Glutamatergic neuron (in vitro differentiated cells): ENCODE measurements at regions not wholly inside any gene's neighbourhood (a gene's known extent, or its start where the extent isn't known, plus 50 kb on each side); places are given as distances from the start of the nearest gene placed in this dataset.
"Not testable (repeated sequence)": the region's sequence is repeated elsewhere in the genome, so short reads cannot be mapped to it uniquely, and the experiment has no call there.

Experiments
- DNase-seq: peaks from one replicate; pipeline ENCODE4 v3.0.0; 2022
- H3K27ac Mint-ChIP-seq: one replicate; pipeline ENCODE4 v1.8.0; 2020; ENCODE audit warnings: mild to moderate bottlenecking, mixed read lengths, inconsistent platforms; ENCODE audit not compliant: unreplicated experiment
- H3K27me3 Mint-ChIP-seq: one replicate; pipeline ENCODE4 v1.8.0; 2020; ENCODE audit warnings: mild to moderate bottlenecking, moderate library complexity, mixed read lengths, inconsistent platforms; ENCODE audit not compliant: unreplicated experiment
- H3K36me3 Mint-ChIP-seq: one replicate; pipeline ENCODE4 v1.8.0; 2020; ENCODE audit warnings: mild to moderate bottlenecking, mixed read lengths, inconsistent platforms; ENCODE audit not compliant: unreplicated experiment
- H3K4me1 Mint-ChIP-seq: one replicate; pipeline ENCODE4 v1.8.0; 2020; ENCODE audit warnings: mild to moderate bottlenecking, low read depth, mixed read lengths, inconsistent platforms; ENCODE audit not compliant: unreplicated experiment
- H3K4me3 Mint-ChIP-seq: one replicate; pipeline ENCODE4 v1.8.0; 2020; ENCODE audit warnings: mild to moderate bottlenecking, mixed read lengths, inconsistent platforms; ENCODE audit not compliant: unreplicated experiment
- H3K9me3 Mint-ChIP-seq: one replicate; pipeline ENCODE4 v1.8.0; 2020; ENCODE audit warnings: mild to moderate bottlenecking, moderate library complexity, mixed read lengths, inconsistent platforms; ENCODE audit not compliant: unreplicated experiment
- TF ChIP-seq, protein P1 (sequence below): fragments of 200-600 bp; sonication (generic); IDR thresholded peaks from one replicate; pipeline ENCODE4 v1.5.0; 2021; ENCODE audit not compliant: partially characterized antibody, unreplicated experiment

DNA sequence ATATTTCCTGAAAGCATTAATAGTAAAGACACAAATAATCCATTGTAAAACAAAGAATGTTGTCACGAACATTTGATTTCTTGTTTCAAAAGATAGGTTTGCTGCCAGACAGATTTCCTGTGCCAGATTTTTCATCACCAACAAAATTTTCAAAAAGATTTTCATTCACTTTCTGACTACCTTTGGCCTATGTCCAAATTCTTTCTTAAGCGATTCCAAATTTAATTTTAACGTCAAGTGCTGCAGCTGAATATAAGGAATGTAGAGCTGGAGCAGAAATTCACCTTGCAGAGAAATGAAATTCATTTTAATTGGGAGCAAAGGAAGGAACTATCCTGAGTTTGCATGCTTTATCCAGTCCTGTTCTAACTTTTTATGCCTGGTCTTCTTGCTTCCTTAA, 277.4 kb downstream of the CCER1 start:
- TF ChIP-seq, protein P1, sequence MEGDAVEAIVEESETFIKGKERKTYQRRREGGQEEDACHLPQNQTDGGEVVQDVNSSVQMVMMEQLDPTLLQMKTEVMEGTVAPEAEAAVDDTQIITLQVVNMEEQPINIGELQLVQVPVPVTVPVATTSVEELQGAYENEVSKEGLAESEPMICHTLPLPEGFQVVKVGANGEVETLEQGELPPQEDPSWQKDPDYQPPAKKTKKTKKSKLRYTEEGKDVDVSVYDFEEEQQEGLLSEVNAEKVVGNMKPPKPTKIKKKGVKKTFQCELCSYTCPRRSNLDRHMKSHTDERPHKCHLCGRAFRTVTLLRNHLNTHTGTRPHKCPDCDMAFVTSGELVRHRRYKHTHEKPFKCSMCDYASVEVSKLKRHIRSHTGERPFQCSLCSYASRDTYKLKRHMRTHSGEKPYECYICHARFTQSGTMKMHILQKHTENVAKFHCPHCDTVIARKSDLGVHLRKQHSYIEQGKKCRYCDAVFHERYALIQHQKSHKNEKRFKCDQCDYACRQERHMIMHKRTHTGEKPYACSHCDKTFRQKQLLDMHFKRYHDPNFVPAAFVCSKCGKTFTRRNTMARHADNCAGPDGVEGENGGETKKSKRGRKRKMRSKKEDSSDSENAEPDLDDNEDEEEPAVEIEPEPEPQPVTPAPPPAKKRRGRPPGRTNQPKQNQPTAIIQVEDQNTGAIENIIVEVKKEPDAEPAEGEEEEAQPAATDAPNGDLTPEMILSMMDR = no peak
- no peaks in the 10 kb centered on the region for H3K36me3 Mint-ChIP-seq
- no peaks in the 10 kb centered on the region for H3K27me3 Mint-ChIP-seq
- H3K4me1 Mint-ChIP-seq = no peaks in the 10 kb centered on the region
- DNase-seq = no peak
- no peak overlapping the region for H3K4me3 Mint-ChIP-seq
- no peaks in the 10 kb centered on the region for H3K9me3 Mint-ChIP-seq
- no peak overlapping the region for H3K27ac Mint-ChIP-seq

DNA sequence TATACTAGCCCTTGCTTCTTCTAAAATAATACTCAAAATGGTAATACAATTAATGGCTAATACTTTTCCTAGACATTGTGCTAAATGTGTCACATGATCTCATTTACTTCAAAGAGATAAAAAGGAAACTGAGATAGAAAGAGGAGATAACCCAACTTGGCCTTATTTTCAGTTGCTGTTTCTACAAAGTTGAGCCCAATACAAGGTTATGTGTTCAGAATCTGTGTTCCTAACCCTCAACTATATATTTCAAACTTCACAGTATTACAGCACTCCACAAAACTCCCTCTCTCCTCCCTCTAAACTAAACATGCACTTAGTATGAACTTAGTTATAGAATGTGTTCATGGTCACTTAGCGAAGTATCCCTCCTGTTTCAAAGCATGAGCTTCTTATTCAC, 277.9 kb downstream of the CCER1 start:
- H3K27me3 Mint-ChIP-seq = no peaks in the 10 kb centered on the region
- H3K9me3 Mint-ChIP-seq = no peaks in the 10 kb centered on the region
- TF ChIP-seq, protein P1 = no peak
- no peaks in the 10 kb centered on the region for H3K36me3 Mint-ChIP-seq
- H3K27ac Mint-ChIP-seq = no peak overlapping the region
- H3K4me1 Mint-ChIP-seq = no peaks in the 10 kb centered on the region
- no peak overlapping the region for H3K4me3 Mint-ChIP-seq
- no peak for DNase-seq

DNA sequence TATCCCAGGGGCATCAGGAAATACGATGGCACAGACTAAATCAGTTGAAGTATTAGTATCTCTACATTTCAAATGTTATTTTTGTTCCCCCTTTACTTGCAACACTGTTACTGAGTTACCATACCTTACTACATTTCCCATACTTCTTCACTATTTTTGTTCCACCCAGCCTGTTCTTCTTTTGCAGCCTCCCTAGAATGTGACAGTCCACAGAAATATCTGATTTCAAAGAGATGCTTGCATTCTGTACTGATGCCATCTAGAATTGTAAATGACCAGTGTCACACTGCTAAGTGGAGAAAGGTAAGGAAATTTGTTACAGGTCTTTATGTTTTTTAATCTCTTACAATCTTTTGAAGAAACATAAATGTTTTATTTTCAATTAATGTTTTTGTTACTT, 279.9 kb downstream of the CCER1 start:
- Mint-ChIP-seq H3K27me3 (no peaks in the 10 kb centered on the region), H3K4me1 (no peaks in the 10 kb centered on the region), H3K9me3 (no peaks in the 10 kb centered on the region), H3K36me3 (no peaks in the 10 kb centered on the region), H3K27ac (no peak overlapping the region), H3K4me3 (no peak overlapping the region)
- TF ChIP-seq, protein P1 = no peak
- no peak for DNase-seq

DNA sequence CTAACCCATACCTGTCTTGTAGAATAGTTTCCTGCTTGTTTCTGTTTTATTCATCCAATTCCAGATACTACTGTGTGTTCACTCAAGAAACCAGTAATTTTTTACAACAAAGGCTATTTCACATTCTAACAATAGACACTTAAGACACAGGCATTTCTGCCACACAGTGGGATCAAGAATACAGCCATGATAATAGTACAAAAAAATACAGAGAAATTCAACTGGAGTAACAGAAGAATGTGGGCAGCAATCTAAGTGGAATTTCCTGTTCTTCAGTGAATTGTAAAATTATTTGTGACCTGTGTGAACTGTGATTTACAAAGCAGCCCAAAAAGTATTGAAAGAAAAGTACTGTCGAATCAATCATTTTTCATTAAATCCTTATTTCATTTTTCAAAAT, 282.9 kb downstream of the CCER1 start:
- Mint-ChIP-seq H3K9me3 (no peaks in the 10 kb centered on the region), H3K4me1 (no peaks in the 10 kb centered on the region), H3K4me3 (no peak overlapping the region), H3K27me3 (no peaks in the 10 kb centered on the region), H3K36me3 (no peaks in the 10 kb centered on the region), H3K27ac (no peak overlapping the region)
- TF ChIP-seq, protein P1 = no peak
- DNase-seq = no peak

DNA sequence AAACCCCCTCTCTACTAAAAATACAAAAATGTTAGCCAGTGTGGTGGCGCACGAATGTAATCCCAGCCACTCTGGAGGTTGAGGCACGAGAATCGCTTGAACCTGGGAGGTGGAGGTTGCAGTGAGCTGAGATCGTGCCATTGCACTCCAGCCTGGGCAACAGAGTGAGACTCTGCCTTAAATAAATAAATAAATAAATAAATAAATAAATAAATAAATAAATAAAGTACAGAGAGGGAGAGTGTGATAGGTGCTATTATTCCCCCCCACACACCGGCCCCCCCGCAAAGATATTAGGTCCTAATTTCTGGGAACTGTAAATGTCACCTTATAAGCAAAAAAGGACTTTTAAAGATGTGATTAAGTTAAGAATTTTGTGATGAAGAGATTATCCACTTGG, 291.0 kb downstream of the CCER1 start:
- H3K9me3 Mint-ChIP-seq, H3K4me3 Mint-ChIP-seq, H3K4me1 Mint-ChIP-seq, H3K27ac Mint-ChIP-seq, H3K27me3 Mint-ChIP-seq, DNase-seq, H3K36me3 Mint-ChIP-seq: not testable (repeated sequence)

DNA sequence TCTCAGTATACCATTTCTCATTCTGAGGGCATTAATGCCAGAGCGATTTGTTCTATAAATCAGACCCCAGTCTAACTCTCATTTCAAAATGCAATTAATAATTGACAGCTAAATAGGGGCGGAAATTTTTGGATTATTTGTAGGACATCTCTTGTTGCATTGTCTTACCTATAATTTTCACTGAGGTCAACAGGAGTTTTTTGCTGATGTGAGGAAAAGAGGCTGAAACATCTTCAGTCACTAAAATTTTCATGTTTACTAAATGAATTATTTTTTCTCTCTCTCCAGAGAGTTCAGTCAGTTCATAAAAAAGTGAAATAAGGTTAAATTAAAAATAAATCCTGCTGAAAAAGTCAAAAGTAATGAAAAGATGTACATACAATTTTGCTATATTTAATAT, 295.9 kb downstream of the CCER1 start:
- TF ChIP-seq, protein P1 = no peak
- Mint-ChIP-seq H3K36me3 (no peaks in the 10 kb centered on the region), H3K4me1 (no peaks in the 10 kb centered on the region), H3K9me3 (no peaks in the 10 kb centered on the region), H3K27ac (no peak overlapping the region), H3K4me3 (no peak overlapping the region), H3K27me3 (no peaks in the 10 kb centered on the region)
- no peak for DNase-seq
